HG02798 (cell line): ENCODE measurements at regions not wholly inside any gene's neighbourhood (a gene's known extent, or its start where the extent isn't known, plus 50 kb on each side); places are given as distances from the start of the nearest gene placed in this dataset.
"Not testable (repeated sequence)": the region's sequence is repeated elsewhere in the genome, so short reads cannot be mapped to it uniquely, and the experiment has no call there.

Experiments used
- ATAC-seq: cut with Tn5 transposase; IDR thresholded peaks from one replicate; pipeline ENCODE4 v1.9.1; 2021; ENCODE audit warnings: mild to moderate bottlenecking; ENCODE audit not compliant: unreplicated experiment, poor library complexity

DNA sequence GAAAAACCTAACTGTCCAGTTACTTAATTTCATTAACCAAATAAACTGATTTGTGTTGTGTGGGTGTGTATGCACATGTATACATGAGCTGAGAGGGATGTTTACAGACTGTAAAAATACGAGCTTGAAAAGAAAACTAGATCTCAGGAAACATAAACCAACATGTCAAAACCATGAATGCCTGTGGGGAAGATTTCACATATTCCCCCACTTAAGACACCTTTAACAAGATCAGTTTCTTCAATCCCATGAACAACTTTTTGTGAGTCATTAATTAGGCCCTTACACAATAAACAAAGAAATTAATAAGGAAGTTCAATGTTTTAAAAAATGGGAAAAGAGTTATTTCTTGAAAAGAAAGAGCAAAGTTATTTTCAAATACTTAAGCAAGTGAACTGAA, 170.8 kb downstream of the ZNF674 start:
- ATAC-seq: no peak

DNA sequence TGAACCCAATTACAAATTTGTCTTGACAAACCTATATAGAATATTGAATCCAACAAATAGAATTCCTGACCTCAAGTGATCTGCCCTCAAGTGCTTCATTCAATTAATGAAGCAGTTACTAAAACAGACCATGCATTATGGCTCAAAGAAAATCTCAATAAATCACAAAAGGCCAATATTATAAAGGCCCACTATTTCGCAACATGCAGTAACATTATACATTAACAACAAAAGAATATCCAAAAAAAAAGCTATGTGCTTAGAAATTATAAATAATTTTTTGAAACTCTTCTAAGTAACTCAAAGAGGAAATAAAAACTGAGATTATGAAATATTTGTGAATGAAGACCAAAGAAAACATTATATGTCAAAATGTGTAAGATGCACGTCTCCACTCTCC, 177.7 kb downstream of the ZNF674 start:
- no peak for ATAC-seq

GRCh38 chrX:46366381-46367207, 178.6 kb downstream of the ZNF674 start:
- no peak for ATAC-seq

- no peak for ATAC-seq
Measured at GRCh38 chrX:46354481-46354880, 190.7 kb downstream of the ZNF674 start.

- ATAC-seq: no peak
Measured at GRCh38 chrX:46341767-46342322, 203.4 kb downstream of the ZNF674 start.

- no peak for ATAC-seq
Measured at GRCh38 chrX:46340696-46341095, 204.5 kb downstream of the ZNF674 start.

- ATAC-seq: no peak
Measured at GRCh38 chrX:46333550-46333949, 211.7 kb downstream of the ZNF674 start.

- no peak for ATAC-seq
Measured at GRCh38 chrX:46330981-46331380, 214.2 kb downstream of the ZNF674 start.

- no peak for ATAC-seq
Measured at GRCh38 chrX:46330513-46330912, 214.7 kb downstream of the ZNF674 start.

GRCh38 chrX:46328133-46328532, 217.1 kb downstream of the ZNF674 start:
- no peak for ATAC-seq

DNA sequence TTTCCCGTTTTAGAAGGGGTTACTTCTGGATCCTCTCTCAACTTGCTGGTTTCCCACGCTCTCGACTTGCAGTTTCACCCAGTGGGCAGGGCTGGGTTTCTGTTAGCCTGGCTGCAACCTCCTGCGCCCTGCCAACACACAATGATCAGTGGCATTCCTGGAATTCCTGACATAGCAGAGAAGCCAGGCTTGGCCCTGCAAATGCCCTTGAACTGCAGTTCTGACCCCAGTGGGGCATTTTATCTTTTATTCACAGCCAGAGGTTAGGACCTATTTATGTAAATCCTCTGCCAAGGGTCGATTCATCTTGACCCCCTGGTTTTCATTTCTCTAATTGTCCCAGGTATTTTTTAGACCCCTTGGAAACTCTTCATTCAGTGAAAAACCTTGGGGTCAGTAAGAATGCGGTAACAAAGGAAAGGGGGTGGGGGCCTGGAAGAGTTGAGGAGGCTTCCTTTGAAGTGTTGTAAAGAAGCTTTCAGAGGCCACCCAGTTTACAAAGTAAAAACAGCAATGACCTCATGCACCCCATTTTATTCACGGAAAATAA, 217.6 kb downstream of the ZNF674 start:
- no peak for ATAC-seq

GRCh38 chrX:46326161-46326560, 219.1 kb downstream of the ZNF674 start:
- no peak for ATAC-seq

DNA sequence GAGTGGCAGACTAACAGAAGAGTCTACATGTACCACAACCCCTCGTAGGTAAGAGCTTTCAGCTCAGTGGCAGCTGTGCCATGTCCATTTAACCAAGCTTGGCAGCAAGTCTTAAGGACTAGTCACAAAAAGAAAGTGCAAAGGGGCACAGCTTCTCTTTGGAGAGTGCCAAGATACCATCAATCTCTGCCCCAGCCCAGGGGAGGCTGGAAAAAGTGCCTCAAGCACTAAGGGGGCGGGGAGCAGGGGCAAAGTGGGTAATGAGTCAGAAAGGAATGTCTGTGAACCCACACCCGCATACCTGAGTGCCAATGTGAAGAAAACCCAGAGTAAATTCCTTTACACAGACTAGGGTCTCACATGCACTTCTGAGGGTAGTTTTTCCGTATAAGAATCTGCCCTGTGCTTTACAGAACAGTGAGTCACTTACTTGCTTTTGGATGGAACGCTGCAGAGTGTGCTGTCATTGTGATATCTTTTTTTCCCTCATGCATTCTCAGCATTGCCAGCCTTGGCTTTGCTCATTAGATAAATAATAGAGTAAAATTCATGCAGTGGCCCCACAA, 219.8 kb downstream of the ZNF674 start:
- no peak for ATAC-seq

GRCh38 chrX:46324166-46324565, 221.1 kb downstream of the ZNF674 start:
- ATAC-seq: no peak

- ATAC-seq: not testable (repeated sequence)
Measured at GRCh38 chrX:46322929-46323328, 222.3 kb downstream of the ZNF674 start.

- no peak for ATAC-seq
Measured at GRCh38 chrX:46321676-46322075, 223.5 kb downstream of the ZNF674 start.

DNA sequence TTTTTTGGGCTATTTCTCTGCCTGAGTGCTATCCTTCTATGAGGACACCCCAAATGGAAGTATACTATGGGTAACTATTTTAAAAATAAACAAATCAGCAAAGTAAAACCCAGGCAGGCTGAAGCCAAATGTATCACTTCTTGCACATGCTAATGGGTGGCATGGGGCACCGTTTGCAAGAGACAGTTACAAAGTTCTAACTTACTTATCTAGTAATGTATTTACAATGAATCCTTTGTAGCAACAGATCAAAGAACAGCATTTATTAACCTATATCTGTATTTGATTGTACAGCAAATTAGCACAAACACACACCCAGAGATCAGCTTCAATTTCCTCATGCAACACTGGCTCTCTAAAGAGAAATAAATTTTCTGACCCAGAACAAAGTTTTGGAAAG, 225.5 kb downstream of the ZNF674 start:
- ATAC-seq: no peak

DNA sequence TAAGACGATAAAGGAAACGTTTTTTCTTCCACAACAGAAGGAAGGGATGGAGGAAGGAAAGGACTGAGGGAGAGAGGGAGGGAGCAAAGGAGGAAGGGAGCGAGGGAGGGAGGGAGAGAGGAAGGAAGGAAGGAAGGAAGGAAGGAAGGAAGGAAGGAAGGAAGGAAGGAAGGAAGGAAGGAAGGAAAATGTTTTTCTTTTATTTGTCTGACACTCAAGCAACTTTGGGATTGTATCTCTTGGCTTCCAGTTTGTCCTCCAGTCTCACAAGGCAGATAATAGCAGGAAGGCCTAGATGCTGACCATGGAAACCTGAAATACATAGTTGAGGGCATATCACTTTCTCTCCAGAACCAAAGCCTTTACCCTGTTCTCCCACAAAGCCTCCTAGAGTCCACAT, 226.7 kb downstream of the ZNF674 start:
- no peak for ATAC-seq

DNA sequence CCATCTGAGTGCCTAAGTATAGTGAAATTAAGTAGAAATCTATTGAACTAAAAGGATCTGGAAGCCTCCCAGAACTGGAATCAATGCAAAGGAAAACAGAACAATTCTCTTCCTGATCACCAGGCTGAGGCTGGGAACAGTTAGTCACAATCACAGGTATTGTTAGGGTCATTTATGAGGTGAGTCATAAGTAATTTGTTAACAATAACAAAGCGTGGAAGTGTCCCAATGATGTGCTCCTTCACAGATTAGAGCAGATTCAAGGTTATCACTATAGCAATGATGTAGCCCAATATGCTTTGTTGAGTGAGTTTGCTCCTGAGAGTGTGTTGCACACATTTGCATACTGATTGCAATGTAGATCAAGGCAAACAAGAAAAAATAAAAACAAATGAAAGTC, 228.1 kb downstream of the ZNF674 start:
- no peak for ATAC-seq

DNA sequence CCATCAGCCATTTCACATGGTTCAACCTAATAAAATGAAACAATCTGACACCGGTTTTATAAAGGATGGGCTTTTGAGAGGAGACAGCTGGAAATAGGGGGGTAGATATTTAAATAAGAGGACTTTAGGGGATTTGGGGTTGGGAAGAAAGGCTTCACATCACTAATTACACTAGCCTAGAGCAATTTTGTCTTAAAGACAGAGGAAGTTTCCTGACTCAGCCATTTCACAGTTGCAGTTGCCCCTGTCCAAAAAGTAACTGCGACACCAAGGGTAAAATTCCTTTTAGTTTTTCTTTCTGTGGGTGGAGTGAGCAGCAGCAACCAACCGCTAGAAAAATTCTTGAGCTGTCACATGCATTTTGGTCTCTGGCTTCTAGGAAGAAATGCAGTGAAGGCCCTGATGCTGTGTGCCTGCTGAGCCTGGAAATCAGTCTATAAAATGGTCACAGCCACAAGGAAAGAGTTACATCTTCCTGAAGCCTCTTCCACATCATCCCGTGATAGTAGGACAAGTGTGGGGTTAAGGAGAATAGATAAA, 233.6 kb downstream of the ZNF674 start:
- no peak for ATAC-seq

GRCh38 chrX:46310815-46311497, 234.3 kb downstream of the ZNF674 start:
- ATAC-seq: peak; percentile 85
